ENCODE measurements at regions not wholly inside any gene's neighbourhood (a gene's known extent, or its start where the extent isn't known, plus 50 kb on each side); places are given as distances from the start of the nearest gene placed in this dataset.

GRCh38 chr13:89791971-89792630 is 1555.4 kb upstream of the MIR17HG start:
- no peak for TF ChIP-seq CHD1 (IDR thresholded peaks at IDR 0.05; ENCODE audit: low read depth, low read length)
- no peak for TF ChIP-seq CTCF (conservative IDR thresholded peaks at IDR 0.05; ENCODE audit: low read depth, low read length)
- TF ChIP-seq CEBPB (IDR thresholded peaks at IDR 0.05; ENCODE audit: low read depth, low read length): no peak
- no peak for TF ChIP-seq POLR2A (IDR thresholded peaks at IDR 0.05; ENCODE audit: low read depth, low read length)
- no peak for TF ChIP-seq MXI1 (IDR thresholded peaks at IDR 0.05; ENCODE audit: borderline replicate concordance, low read depth, low read length)
- no peak for TF ChIP-seq FOS (IDR thresholded peaks at IDR 0.05; ENCODE audit: low read depth, low read length)
- TF ChIP-seq SMC3 (IDR thresholded peaks at IDR 0.05; ENCODE audit: low read depth, low read length): no peak
- TF ChIP-seq RCOR1 (IDR thresholded peaks at IDR 0.05; ENCODE audit: insufficient replicate concordance, low read length): no peak
- no peak for TF ChIP-seq RAD21 (IDR thresholded peaks at IDR 0.05; ENCODE audit: low read length)

Measured in IMR-90 (cell line).